ENCODE measurements at regions not wholly inside any gene's neighbourhood (a gene's known extent, or its start where the extent isn't known, plus 50 kb on each side); places are given as distances from the start of the nearest gene placed in this dataset.

DNA sequence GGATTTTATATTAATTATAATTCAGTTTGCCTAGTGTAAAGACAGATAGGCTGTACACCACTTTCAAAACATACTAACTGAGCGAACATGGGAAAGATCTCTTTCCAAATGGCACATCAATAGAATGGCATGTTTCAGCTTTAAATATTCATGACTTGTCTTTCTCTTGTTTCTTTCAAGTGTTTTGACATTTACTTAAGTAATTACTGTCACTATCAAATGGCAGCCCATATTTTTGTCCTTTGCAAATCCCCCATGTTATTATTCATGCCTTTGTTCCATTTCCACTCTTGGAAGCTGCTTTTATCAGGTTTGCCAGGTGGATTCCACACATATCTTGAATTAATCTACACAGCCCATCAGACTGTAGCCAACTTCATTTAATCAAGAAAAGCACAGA lies 89.2 kb upstream of the GLRA2 start:
- no peak for TF ChIP-seq NFRKB (IDR thresholded peaks at IDR 0.05)
- no peak for TF ChIP-seq SUZ12 (IDR thresholded peaks at IDR 0.05)
- no peak for TF ChIP-seq L3MBTL2 (conservative IDR thresholded peaks at IDR 0.05)
- TF ChIP-seq SP1 (IDR thresholded peaks at IDR 0.05) = no peak
- no peak for TF ChIP-seq ELF4 (IDR thresholded peaks at IDR 0.05)
- no peak for TF ChIP-seq LEF1 (IDR thresholded peaks at IDR 0.05; ENCODE audit: borderline replicate concordance)
- no peak for TF ChIP-seq FOXK2 (IDR thresholded peaks at IDR 0.05)
- no peak for TF ChIP-seq TARDBP (IDR thresholded peaks at IDR 0.05)
- no peak for TF ChIP-seq FOXM1 (IDR thresholded peaks at IDR 0.05; ENCODE audit: borderline replicate concordance)
- TF ChIP-seq, protein P1, sequence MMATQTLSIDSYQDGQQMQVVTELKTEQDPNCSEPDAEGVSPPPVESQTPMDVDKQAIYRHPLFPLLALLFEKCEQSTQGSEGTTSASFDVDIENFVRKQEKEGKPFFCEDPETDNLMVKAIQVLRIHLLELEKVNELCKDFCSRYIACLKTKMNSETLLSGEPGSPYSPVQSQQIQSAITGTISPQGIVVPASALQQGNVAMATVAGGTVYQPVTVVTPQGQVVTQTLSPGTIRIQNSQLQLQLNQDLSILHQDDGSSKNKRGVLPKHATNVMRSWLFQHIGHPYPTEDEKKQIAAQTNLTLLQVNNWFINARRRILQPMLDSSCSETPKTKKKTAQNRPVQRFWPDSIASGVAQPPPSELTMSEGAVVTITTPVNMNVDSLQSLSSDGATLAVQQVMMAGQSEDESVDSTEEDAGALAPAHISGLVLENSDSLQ (IDR thresholded peaks at IDR 0.05) = no peak
- no peak for TF ChIP-seq HDGF (IDR thresholded peaks at IDR 0.05; ENCODE audit: borderline replicate concordance)
- TF ChIP-seq ARNT (IDR thresholded peaks at IDR 0.05) = no peak
